ENCODE measurements at regions not wholly inside any gene's neighbourhood (a gene's known extent, or its start where the extent isn't known, plus 50 kb on each side); places are given as distances from the start of the nearest gene placed in this dataset.
"Not testable (repeated sequence)": the region's sequence is repeated elsewhere in the genome, so short reads cannot be mapped to it uniquely, and the experiment has no call there.

- DNase-seq (ENCODE audit: low read depth in 2 of 2): no peak
Observed at GRCh38 chr14:53857625-53858344, 98.8 kb downstream of the BMP4 start.

DNA sequence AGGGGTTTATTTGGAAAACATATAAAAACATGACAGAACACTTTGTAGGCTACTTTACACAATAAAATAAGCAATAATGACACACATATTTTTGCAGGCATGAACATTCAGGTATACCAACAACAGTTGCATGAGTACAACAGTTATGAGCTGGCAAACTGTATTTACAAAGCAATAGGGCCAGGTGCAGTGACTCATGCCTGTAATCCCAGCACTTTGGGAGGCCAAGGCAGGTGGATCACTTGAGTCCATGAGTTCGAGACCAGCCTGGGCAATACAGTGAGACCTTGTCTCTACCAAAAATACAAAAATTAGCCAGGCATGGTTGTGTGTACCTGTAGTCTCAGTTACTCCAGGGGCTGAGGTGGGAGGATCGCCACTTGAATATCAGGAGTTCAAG, 101.1 kb downstream of the BMP4 start:
- no peak for DNase-seq (ENCODE audit: low read depth in 2 of 2)

GRCh38 chr14:53855127-53855526, 101.5 kb downstream of the BMP4 start:
- no peak for DNase-seq (ENCODE audit: low read depth in 2 of 2)

GRCh38 chr14:53851394-53852090, 105.1 kb downstream of the BMP4 start:
- no peak for DNase-seq (ENCODE audit: low read depth in 2 of 2)

GRCh38 chr14:53850714-53851296, 105.8 kb downstream of the BMP4 start:
- no peak for DNase-seq (ENCODE audit: low read depth in 2 of 2)

DNA sequence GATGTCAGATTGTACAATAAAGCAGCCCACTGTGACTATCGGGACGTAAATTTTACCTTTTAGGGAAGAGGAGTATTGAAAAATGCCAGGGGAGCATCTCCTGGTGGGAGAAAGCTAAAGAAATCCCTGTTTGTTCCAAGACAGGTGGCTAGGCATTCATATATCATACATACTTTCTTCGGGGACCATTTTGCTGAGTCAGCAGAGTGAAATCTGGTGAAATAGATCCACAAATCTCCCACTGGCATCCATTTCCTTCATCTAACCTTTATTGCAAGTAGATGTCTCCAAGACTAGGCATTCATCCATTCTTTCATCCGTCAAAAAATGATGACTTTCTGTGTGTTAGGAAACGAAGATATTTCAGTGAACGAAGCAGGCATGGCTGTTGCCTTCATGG, 107.1 kb downstream of the BMP4 start:
- no peak for DNase-seq (ENCODE audit: low read depth in 2 of 2)

- no peak for DNase-seq (ENCODE audit: low read depth in 2 of 2)
Observed at GRCh38 chr14:53848854-53849253, 107.8 kb downstream of the BMP4 start.

- no peak for DNase-seq (ENCODE audit: low read depth in 2 of 2)
Observed at GRCh38 chr14:53847881-53848280, 108.7 kb downstream of the BMP4 start.

DNA sequence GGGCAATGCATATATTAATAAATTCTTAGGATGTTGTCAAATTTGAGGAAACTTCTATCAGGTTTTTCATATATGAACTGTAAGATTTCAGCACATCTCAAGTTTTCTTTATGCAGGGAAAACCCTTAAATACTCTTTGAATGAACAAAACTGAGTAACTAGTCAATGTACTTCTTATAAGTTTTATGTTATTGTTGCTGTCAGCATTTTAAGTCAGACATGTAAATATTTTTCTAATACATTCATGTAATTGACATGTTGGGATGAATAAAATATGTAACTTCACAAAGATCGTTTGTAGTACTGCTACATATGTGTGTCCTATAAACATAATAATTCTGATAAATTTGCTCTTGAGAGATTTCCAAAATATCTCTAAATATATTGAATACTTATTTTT, 109.6 kb downstream of the BMP4 start:
- no peak for DNase-seq (ENCODE audit: low read depth in 2 of 2)

DNA sequence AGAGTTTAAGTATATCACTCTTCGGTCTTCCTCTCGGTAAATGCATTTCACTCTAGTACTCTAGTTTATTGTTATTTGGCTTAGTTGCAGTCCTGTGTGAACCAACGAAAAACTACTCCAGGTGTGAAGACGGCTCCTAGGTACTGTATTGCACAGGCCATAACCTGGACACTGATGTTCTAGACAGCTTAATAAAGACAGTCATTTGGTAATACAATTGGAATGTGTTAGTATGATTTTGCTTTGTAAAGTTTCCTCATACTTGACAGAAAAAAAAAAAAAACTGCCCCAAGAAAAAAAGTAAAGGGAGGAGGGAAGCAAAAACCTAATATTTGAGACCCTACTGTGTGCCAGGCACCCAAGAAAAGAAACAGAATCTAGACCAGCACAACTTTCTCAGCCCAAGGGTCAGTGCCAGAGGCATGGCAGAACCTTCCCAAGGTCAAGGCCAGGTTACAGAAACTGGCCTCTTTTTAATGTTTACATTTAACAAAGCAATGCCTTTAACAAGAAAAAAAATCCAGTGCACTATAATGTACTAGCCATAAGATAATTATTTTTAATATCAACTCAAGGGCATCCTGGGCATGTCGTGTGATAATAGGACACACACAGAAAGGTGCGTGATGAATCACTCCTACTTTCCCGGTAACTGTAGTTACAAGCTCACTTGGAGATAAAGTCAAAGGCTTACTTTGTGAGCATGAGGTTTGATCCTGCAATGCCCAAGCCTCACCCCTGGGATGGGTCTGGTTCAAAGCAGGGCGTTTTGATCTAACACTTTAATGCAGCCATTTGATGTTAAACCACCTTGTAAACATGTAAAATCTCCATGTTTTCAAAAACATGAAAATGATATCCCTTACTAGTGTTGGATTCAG, 110.6 kb downstream of the BMP4 start:
- DNase-seq (ENCODE audit: low read depth in 2 of 2): no peak

GRCh38 chr14:53842938-53843337, 113.7 kb downstream of the BMP4 start:
- DNase-seq (ENCODE audit: low read depth in 2 of 2): no peak

- no peak for DNase-seq (ENCODE audit: low read depth in 2 of 2)
Observed at GRCh38 chr14:53841109-53842099, 115.2 kb downstream of the BMP4 start.

- no peak for DNase-seq (ENCODE audit: low read depth in 2 of 2)
Observed at GRCh38 chr14:53840444-53840843, 116.2 kb downstream of the BMP4 start.

GRCh38 chr14:53838374-53838773, 118.3 kb downstream of the BMP4 start:
- DNase-seq (ENCODE audit: low read depth in 2 of 2): no peak

DNA sequence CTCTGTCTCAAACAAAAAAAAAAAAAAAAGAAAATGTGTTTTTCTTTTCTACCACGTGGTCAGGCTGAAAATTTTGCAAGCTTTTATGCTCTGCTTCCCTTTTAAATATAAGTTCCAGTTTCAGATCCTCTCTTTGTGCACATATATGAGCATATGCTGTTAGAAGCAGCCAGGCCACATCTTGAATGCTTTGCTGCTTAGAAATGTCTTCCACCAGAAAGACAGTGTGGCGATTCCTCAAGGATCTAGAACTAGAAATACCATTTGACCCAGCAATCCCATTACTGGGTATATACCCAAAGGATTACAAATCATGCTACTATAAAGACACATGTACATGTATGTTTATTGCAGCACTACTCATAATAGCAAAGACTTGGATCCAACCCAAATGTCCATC, 119.0 kb downstream of the BMP4 start:
- not testable (repeated sequence) for DNase-seq (ENCODE audit: low read depth in 2 of 2)

GRCh38 chr14:53836551-53836950, 120.1 kb downstream of the BMP4 start:
- no peak for DNase-seq (ENCODE audit: low read depth in 2 of 2)

- DNase-seq (ENCODE audit: low read depth in 2 of 2): no peak
Observed at GRCh38 chr14:53828820-53829219, 127.8 kb downstream of the BMP4 start.

DNA sequence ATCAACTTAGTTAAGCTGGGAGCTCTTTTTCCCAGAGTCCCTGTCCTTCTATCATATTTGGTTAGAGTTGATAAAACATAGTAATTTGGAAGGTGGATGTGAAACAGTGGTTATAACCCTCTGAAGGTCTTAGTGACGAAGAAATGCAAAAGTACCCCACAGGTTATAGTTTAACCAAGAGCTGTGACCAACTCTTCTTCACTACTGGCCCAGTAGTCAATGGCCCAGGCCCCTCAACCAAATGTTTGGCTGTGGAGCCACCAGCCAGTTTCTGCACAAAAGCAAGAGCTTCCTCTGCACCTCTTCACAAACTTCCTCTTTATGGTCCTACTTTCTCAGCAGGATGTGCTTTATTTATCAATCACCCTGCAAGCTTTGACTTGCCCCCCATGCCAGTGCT, 132.6 kb downstream of the BMP4 start:
- DNase-seq (ENCODE audit: low read depth in 2 of 2): no peak

DNA sequence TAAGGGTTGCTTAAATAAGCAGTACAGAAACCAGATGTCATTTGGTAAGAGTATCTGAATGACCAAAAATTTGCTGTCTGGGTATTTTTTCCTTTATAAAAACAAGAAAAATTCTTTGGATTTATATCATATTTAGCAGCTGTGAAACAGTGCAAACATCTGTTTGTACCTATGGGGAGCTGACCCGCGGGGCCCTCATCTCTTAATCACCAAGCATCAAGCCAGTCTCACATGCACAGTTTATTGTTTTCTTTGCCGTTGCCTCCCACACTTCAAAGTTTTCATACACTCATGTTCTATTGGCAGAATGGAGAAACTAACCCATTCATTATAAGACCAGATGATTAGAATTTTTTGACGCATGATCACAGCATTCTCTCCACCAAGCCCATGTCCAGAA, 142.2 kb downstream of the BMP4 start:
- no peak for DNase-seq (ENCODE audit: low read depth in 2 of 2)

GRCh38 chr14:53810221-53810620, 146.4 kb downstream of the BMP4 start:
- no peak for DNase-seq (ENCODE audit: low read depth in 2 of 2)

DNA sequence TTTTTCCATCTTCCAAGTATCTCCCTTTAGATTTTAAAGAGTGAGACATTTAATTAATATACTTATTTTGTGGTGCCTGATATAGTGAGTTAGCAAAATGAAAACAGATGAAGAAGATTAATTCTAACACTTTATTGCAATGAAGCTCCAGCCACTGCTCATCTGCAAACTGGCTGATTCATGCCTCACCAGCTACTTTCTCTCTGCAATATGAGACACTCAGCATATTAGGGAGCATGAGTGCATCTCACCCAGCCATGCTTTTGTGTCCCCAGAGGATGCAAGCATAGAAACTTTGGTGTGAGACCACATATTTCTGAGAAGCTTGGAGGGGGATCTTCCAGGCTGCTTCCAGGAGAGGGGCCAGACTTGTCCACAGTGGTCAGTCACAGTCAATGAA, 148.6 kb downstream of the BMP4 start:
- DNase-seq (ENCODE audit: low read depth in 2 of 2): no peak

Measured in stimulated activated CD4-positive, alpha-beta T cell treated with anti-CD3 and anti-CD28 coated beads, Interleukin-1b, Interleukin-23, amount 100 ng/mL, for 4 hours (primary cell).